ENCODE measurements at regions not wholly inside any gene's neighbourhood (a gene's known extent, or its start where the extent isn't known, plus 50 kb on each side); places are given as distances from the start of the nearest gene placed in this dataset.

- no peak for TF ChIP-seq EZH2 (IDR thresholded peaks at IDR 0.05; ENCODE audit: borderline replicate concordance, low read length)
- TF ChIP-seq, protein P1, sequence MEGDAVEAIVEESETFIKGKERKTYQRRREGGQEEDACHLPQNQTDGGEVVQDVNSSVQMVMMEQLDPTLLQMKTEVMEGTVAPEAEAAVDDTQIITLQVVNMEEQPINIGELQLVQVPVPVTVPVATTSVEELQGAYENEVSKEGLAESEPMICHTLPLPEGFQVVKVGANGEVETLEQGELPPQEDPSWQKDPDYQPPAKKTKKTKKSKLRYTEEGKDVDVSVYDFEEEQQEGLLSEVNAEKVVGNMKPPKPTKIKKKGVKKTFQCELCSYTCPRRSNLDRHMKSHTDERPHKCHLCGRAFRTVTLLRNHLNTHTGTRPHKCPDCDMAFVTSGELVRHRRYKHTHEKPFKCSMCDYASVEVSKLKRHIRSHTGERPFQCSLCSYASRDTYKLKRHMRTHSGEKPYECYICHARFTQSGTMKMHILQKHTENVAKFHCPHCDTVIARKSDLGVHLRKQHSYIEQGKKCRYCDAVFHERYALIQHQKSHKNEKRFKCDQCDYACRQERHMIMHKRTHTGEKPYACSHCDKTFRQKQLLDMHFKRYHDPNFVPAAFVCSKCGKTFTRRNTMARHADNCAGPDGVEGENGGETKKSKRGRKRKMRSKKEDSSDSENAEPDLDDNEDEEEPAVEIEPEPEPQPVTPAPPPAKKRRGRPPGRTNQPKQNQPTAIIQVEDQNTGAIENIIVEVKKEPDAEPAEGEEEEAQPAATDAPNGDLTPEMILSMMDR (conservative IDR thresholded peaks at IDR 0.05 in 1 of 2, IDR thresholded peaks at IDR 0.05 in 1 of 2; ENCODE audit: extremely low read depth in 1 of 2, insufficient read depth in 1 of 2, low read depth in 1 of 2, low read length in 2 of 2): no peak
Measured at GRCh38 chr10:62471711-62472110, 97.5 kb downstream of the ZNF365 start.
